ENCODE measurements at regions not wholly inside any gene's neighbourhood (a gene's known extent, or its start where the extent isn't known, plus 50 kb on each side); places are given as distances from the start of the nearest gene placed in this dataset.

GRCh38 chr16:80337786-80338185 is 203.0 kb upstream of the DYNLRB2 start:
- Mint-ChIP-seq H3K27ac (no peak overlapping the region), H3K36me3 (ENCODE audit: low read depth) (no peaks in the 10 kb centered on the region), H3K4me3 (no peak overlapping the region), H3K27me3 (ENCODE audit: insufficient read depth) (peaks cover 2% of the 10 kb centered on the region), H3K4me1 (ENCODE audit: low read depth) (no peaks in the 10 kb centered on the region), H3K9me3 (no peaks in the 10 kb centered on the region)
- intact Hi-C loops (cut with micrococcal nuclease) = no loop called here
- no peak for DNase-seq (ENCODE audit: low spot score)

GRCh38 chr16:80330803-80331202 is 210.0 kb upstream of the DYNLRB2 start:
- H3K4me3 Mint-ChIP-seq = no peak overlapping the region
- H3K27me3 Mint-ChIP-seq (ENCODE audit: insufficient read depth) = peaks cover 7% of the 10 kb centered on the region
- H3K9me3 Mint-ChIP-seq = no peaks in the 10 kb centered on the region
- H3K36me3 Mint-ChIP-seq (ENCODE audit: low read depth) = no peaks in the 10 kb centered on the region
- intact Hi-C loops (cut with micrococcal nuclease) = no loop called here
- H3K27ac Mint-ChIP-seq = no peak overlapping the region
- no peaks in the 10 kb centered on the region for H3K4me1 Mint-ChIP-seq (ENCODE audit: low read depth)
- no peak for DNase-seq (ENCODE audit: low spot score)

- H3K27ac Mint-ChIP-seq = no peak overlapping the region
- DNase-seq (ENCODE audit: low spot score) = no peak
- intact Hi-C loops (cut with micrococcal nuclease) = no loop called here
- no peak overlapping the region for H3K4me3 Mint-ChIP-seq
- H3K27me3 Mint-ChIP-seq (ENCODE audit: insufficient read depth) = peaks cover 7% of the 10 kb centered on the region
- no peaks in the 10 kb centered on the region for H3K9me3 Mint-ChIP-seq
- no peaks in the 10 kb centered on the region for H3K36me3 Mint-ChIP-seq (ENCODE audit: low read depth)
- H3K4me1 Mint-ChIP-seq (ENCODE audit: low read depth) = no peaks in the 10 kb centered on the region
Observed at GRCh38 chr16:80330150-80330549, 210.6 kb upstream of the DYNLRB2 start.

- H3K36me3 Mint-ChIP-seq (ENCODE audit: low read depth) = no peaks in the 10 kb centered on the region
- no peak for DNase-seq (ENCODE audit: low spot score)
- intact Hi-C loops (cut with micrococcal nuclease) = no loop called here
- no peaks in the 10 kb centered on the region for H3K9me3 Mint-ChIP-seq
- peaks cover 5% of the 10 kb centered on the region for H3K27me3 Mint-ChIP-seq (ENCODE audit: insufficient read depth)
- no peaks in the 10 kb centered on the region for H3K4me1 Mint-ChIP-seq (ENCODE audit: low read depth)
- H3K4me3 Mint-ChIP-seq = no peak overlapping the region
- no peak overlapping the region for H3K27ac Mint-ChIP-seq
Observed at GRCh38 chr16:80327740-80328139, 213.1 kb upstream of the DYNLRB2 start.

GRCh38 chr16:80324371-80324770 is 216.4 kb upstream of the DYNLRB2 start:
- Mint-ChIP-seq H3K4me1 (ENCODE audit: low read depth) (no peaks in the 10 kb centered on the region), H3K27me3 (ENCODE audit: insufficient read depth) (peaks cover 9% of the 10 kb centered on the region), H3K36me3 (ENCODE audit: low read depth) (no peaks in the 10 kb centered on the region), H3K27ac (no peak overlapping the region), H3K4me3 (no peak overlapping the region), H3K9me3 (no peaks in the 10 kb centered on the region)
- intact Hi-C loops (cut with micrococcal nuclease) = no loop called here
- no peak for DNase-seq (ENCODE audit: low spot score)

- no peak overlapping the region for H3K4me3 Mint-ChIP-seq
- H3K9me3 Mint-ChIP-seq = no peaks in the 10 kb centered on the region
- no peaks in the 10 kb centered on the region for H3K4me1 Mint-ChIP-seq (ENCODE audit: low read depth)
- no peak overlapping the region for H3K27ac Mint-ChIP-seq
- intact Hi-C loops (cut with micrococcal nuclease) = no loop called here
- no peak for DNase-seq (ENCODE audit: low spot score)
- peaks cover 9% of the 10 kb centered on the region for H3K27me3 Mint-ChIP-seq (ENCODE audit: insufficient read depth)
- H3K36me3 Mint-ChIP-seq (ENCODE audit: low read depth) = no peaks in the 10 kb centered on the region
Observed at GRCh38 chr16:80323808-80324195, 217.0 kb upstream of the DYNLRB2 start.

GRCh38 chr16:80323187-80323807 is 217.5 kb upstream of the DYNLRB2 start:
- no peak overlapping the region for H3K4me3 Mint-ChIP-seq
- peaks cover 7% of the 10 kb centered on the region for H3K27me3 Mint-ChIP-seq (ENCODE audit: insufficient read depth)
- no peaks in the 10 kb centered on the region for H3K9me3 Mint-ChIP-seq
- intact Hi-C loops (cut with micrococcal nuclease) = no loop called here
- no peak for DNase-seq (ENCODE audit: low spot score)
- no peaks in the 10 kb centered on the region for H3K36me3 Mint-ChIP-seq (ENCODE audit: low read depth)
- H3K4me1 Mint-ChIP-seq (ENCODE audit: low read depth) = no peaks in the 10 kb centered on the region
- no peak overlapping the region for H3K27ac Mint-ChIP-seq

GRCh38 chr16:80319181-80319580 is 221.6 kb upstream of the DYNLRB2 start:
- no peak for DNase-seq (ENCODE audit: low spot score)
- no peak overlapping the region for H3K27ac Mint-ChIP-seq

GRCh38 chr16:80318107-80318506 is 222.7 kb upstream of the DYNLRB2 start:
- DNase-seq (ENCODE audit: low spot score) = no peak
- Mint-ChIP-seq H3K9me3 (no peaks in the 10 kb centered on the region), H3K27ac (no peak overlapping the region), H3K27me3 (ENCODE audit: insufficient read depth) (peaks cover 11% of the 10 kb centered on the region), H3K36me3 (ENCODE audit: low read depth) (no peaks in the 10 kb centered on the region), H3K4me1 (ENCODE audit: low read depth) (no peaks in the 10 kb centered on the region), H3K4me3 (no peak overlapping the region)
- intact Hi-C loops (cut with micrococcal nuclease) = no loop called here

More at GRCh38 chr16:80319181-80319580, 221.6 kb upstream of the DYNLRB2 start:
- Mint-ChIP-seq H3K4me3 (no peak overlapping the region), H3K9me3 (no peaks in the 10 kb centered on the region), H3K27me3 (ENCODE audit: insufficient read depth) (peaks cover 11% of the 10 kb centered on the region), H3K36me3 (ENCODE audit: low read depth) (no peaks in the 10 kb centered on the region), H3K4me1 (ENCODE audit: low read depth) (no peaks in the 10 kb centered on the region)
- intact Hi-C loops (cut with micrococcal nuclease) = no loop called here

GRCh38 chr16:80317599-80318037 is 223.2 kb upstream of the DYNLRB2 start:
- H3K27me3 Mint-ChIP-seq (ENCODE audit: insufficient read depth) = peaks cover 11% of the 10 kb centered on the region
- no peak overlapping the region for H3K27ac Mint-ChIP-seq
- DNase-seq (ENCODE audit: low spot score) = no peak
- no peaks in the 10 kb centered on the region for H3K36me3 Mint-ChIP-seq (ENCODE audit: low read depth)
- no peak overlapping the region for H3K4me3 Mint-ChIP-seq
- intact Hi-C loops (cut with micrococcal nuclease) = no loop called here
- no peaks in the 10 kb centered on the region for H3K4me1 Mint-ChIP-seq (ENCODE audit: low read depth)
- no peaks in the 10 kb centered on the region for H3K9me3 Mint-ChIP-seq

GRCh38 chr16:80317116-80317515 is 223.7 kb upstream of the DYNLRB2 start:
- Mint-ChIP-seq H3K4me1 (ENCODE audit: low read depth) (no peaks in the 10 kb centered on the region), H3K9me3 (no peaks in the 10 kb centered on the region), H3K4me3 (no peak overlapping the region), H3K36me3 (ENCODE audit: low read depth) (no peaks in the 10 kb centered on the region), H3K27me3 (ENCODE audit: insufficient read depth) (peaks cover 11% of the 10 kb centered on the region), H3K27ac (no peak overlapping the region)
- intact Hi-C loops (cut with micrococcal nuclease) = no loop called here
- DNase-seq (ENCODE audit: low spot score) = no peak

GRCh38 chr16:80314042-80314441 is 226.8 kb upstream of the DYNLRB2 start:
- H3K36me3 Mint-ChIP-seq (ENCODE audit: low read depth) = no peaks in the 10 kb centered on the region
- intact Hi-C loops (cut with micrococcal nuclease) = no loop called here
- no peaks in the 10 kb centered on the region for H3K9me3 Mint-ChIP-seq
- no peaks in the 10 kb centered on the region for H3K4me1 Mint-ChIP-seq (ENCODE audit: low read depth)
- no peak for DNase-seq (ENCODE audit: low spot score)
- H3K27ac Mint-ChIP-seq = no peak overlapping the region
- H3K27me3 Mint-ChIP-seq (ENCODE audit: insufficient read depth) = peaks cover 10% of the 10 kb centered on the region
- no peak overlapping the region for H3K4me3 Mint-ChIP-seq

GRCh38 chr16:80309178-80309577 is 231.6 kb upstream of the DYNLRB2 start:
- Mint-ChIP-seq H3K4me3 (no peak overlapping the region), H3K9me3 (no peaks in the 10 kb centered on the region), H3K27ac (no peak overlapping the region), H3K36me3 (ENCODE audit: low read depth) (no peaks in the 10 kb centered on the region), H3K4me1 (ENCODE audit: low read depth) (no peaks in the 10 kb centered on the region), H3K27me3 (ENCODE audit: insufficient read depth) (peaks cover 6% of the 10 kb centered on the region)
- intact Hi-C loops (cut with micrococcal nuclease) = no loop called here
- no peak for DNase-seq (ENCODE audit: low spot score)

- H3K27me3 Mint-ChIP-seq (ENCODE audit: insufficient read depth) = no peaks in the 10 kb centered on the region
- intact Hi-C loops (cut with micrococcal nuclease) = no loop called here
- H3K4me3 Mint-ChIP-seq = no peak overlapping the region
- H3K36me3 Mint-ChIP-seq (ENCODE audit: low read depth) = no peaks in the 10 kb centered on the region
- no peaks in the 10 kb centered on the region for H3K4me1 Mint-ChIP-seq (ENCODE audit: low read depth)
- no peak overlapping the region for H3K27ac Mint-ChIP-seq
- no peak for DNase-seq (ENCODE audit: low spot score)
- H3K9me3 Mint-ChIP-seq = no peaks in the 10 kb centered on the region
Observed at GRCh38 chr16:80305410-80305809, 235.4 kb upstream of the DYNLRB2 start.
